HEK293T (cell line): ENCODE measurements at regions not wholly inside any gene's neighbourhood (a gene's known extent, or its start where the extent isn't known, plus 50 kb on each side); places are given as distances from the start of the nearest gene placed in this dataset.

Experiments
- CTCF ChIA-PET: fragments of 350-600 bp; formaldehyde crosslinking; extraction: SDS; loops from one replicate; lab custom pipeline; 2021; ENCODE audit warnings: antibody characterized with exemption, inconsistent platforms; lab: Yijun Ruan, JAX
- POLR2A ChIA-PET: fragments of 350-600 bp; formaldehyde crosslinking; extraction: SDS; loops from one replicate; lab custom pipeline; 2020; ENCODE audit warnings: antibody characterized with exemption, inconsistent platforms; lab: Yijun Ruan, JAX
- DNase-seq: peaks from one replicate; pipeline ENCODE4 v3.0.0; 2012; ENCODE audit warnings: mixed read lengths; ENCODE audit errors: extremely low spot score
- ARNT ChIP-seq: fragments of 450-650 bp; IDR thresholded peaks from 2 replicates; pipeline ENCODE4 v1.6.1; 2017; ENCODE audit warnings: mild to moderate bottlenecking
- BHLHE40 ChIP-seq: fragments of 450-650 bp; IDR thresholded peaks from 2 replicates; pipeline ENCODE4 v1.6.1; 2016; ENCODE audit warnings: mild to moderate bottlenecking, moderate library complexity, borderline replicate concordance
- CTBP1 ChIP-seq: fragments of 450-650 bp; IDR thresholded peaks from 2 replicates; pipeline ENCODE4 v1.6.1; 2016; ENCODE audit warnings: borderline replicate concordance
- ELF4 ChIP-seq: fragments of 450-650 bp; IDR thresholded peaks from 2 replicates; pipeline ENCODE4 v1.6.1; 2017; ENCODE audit warnings: antibody characterized with exemption
- FOXA1 ChIP-seq: fragments of 450-650 bp; IDR thresholded peaks from 2 replicates; pipeline ENCODE4 v1.6.1; 2016; ENCODE audit warnings: mild to moderate bottlenecking
- FOXK2 ChIP-seq: fragments of 450-650 bp; IDR thresholded peaks from 2 replicates; pipeline ENCODE4 v1.6.1; 2016; ENCODE audit warnings: mild to moderate bottlenecking
- FOXM1 ChIP-seq: fragments of 450-650 bp; IDR thresholded peaks from 2 replicates; pipeline ENCODE4 v1.6.1; 2017; ENCODE audit warnings: mild to moderate bottlenecking, borderline replicate concordance
- HDGF ChIP-seq: fragments of 450-650 bp; IDR thresholded peaks from 2 replicates; pipeline ENCODE4 v1.6.1; 2017; ENCODE audit warnings: antibody characterized with exemption, borderline replicate concordance
- L3MBTL2 ChIP-seq: fragments of 450-650 bp; conservative IDR thresholded peaks from 2 replicates; pipeline ENCODE4 v1.6.1; 2016; ENCODE audit warnings: mild to moderate bottlenecking
- LEF1 ChIP-seq: fragments of 450-650 bp; IDR thresholded peaks from 2 replicates; pipeline ENCODE4 v1.6.1; 2017; ENCODE audit warnings: mild to moderate bottlenecking, borderline replicate concordance
- NFRKB ChIP-seq: fragments of 450-650 bp; IDR thresholded peaks from 2 replicates; pipeline ENCODE4 v1.6.1; 2016; ENCODE audit warnings: mild to moderate bottlenecking, moderate library complexity
- PKNOX1 ChIP-seq: fragments of 450-650 bp; IDR thresholded peaks from 2 replicates; pipeline ENCODE4 v1.6.1; 2016
- SP1 ChIP-seq: fragments of 450-650 bp; IDR thresholded peaks from 2 replicates; pipeline ENCODE4 v1.6.1; 2017
- SUZ12 ChIP-seq: fragments of 450-650 bp; IDR thresholded peaks from 2 replicates; pipeline ENCODE4 v1.6.1; 2016; ENCODE audit warnings: mild to moderate bottlenecking
- TARDBP ChIP-seq: fragments of 450-650 bp; IDR thresholded peaks from 2 replicates; pipeline ENCODE4 v1.6.1; 2016
- ZNF384 ChIP-seq: fragments of 450-650 bp; IDR thresholded peaks from 2 replicates; pipeline ENCODE4 v1.6.1; 2016

- POLR2A ChIA-PET = no interaction called here
- no peak for DNase-seq
- no peak for TF ChIP-seq FOXK2
- no peak for TF ChIP-seq SP1
- TF ChIP-seq ARNT = no peak
- TF ChIP-seq NFRKB = no peak
- TF ChIP-seq HDGF = no peak
- no peak for TF ChIP-seq L3MBTL2
- TF ChIP-seq PKNOX1 = no peak
- TF ChIP-seq TARDBP = no peak
- TF ChIP-seq ZNF384 = no peak
- TF ChIP-seq FOXA1 = no peak
- TF ChIP-seq ELF4 = no peak
- no peak for TF ChIP-seq FOXM1
- no peak for TF ChIP-seq CTBP1
- no peak for TF ChIP-seq BHLHE40
- no peak for TF ChIP-seq LEF1
- TF ChIP-seq SUZ12 = no peak
- CTCF ChIA-PET = no interaction called here
Measured at GRCh38 chr2:82857967-82858366, 1601.1 kb downstream of the SUCLG1 start.

GRCh38 chr2:82853299-82853698 is 1605.8 kb downstream of the SUCLG1 start:
- TF ChIP-seq L3MBTL2 (no peak), HDGF (no peak), TARDBP (no peak), CTBP1 (no peak), ZNF384 (no peak), FOXM1 (no peak), NFRKB (no peak), LEF1 (no peak), ELF4 (no peak), SUZ12 (no peak), BHLHE40 (no peak), FOXK2 (no peak), ARNT (no peak), PKNOX1 (no peak), FOXA1 (no peak), SP1 (no peak)
- POLR2A ChIA-PET = no interaction called here
- DNase-seq = no peak
- CTCF ChIA-PET = interaction anchor here (1.1 kb wide), 1 partner anchor 12 kb away, joined by 5 read pairs; no protein-coding TSS in a partner anchor

- CTCF ChIA-PET = interaction anchor here (1.1 kb wide), 1 partner anchor 11 kb away, joined by 5 read pairs; no protein-coding TSS in a partner anchor
Measured at GRCh38 chr2:82852787-82853186, 1606.3 kb downstream of the SUCLG1 start.

GRCh38 chr2:82848285-82848684 is 1610.8 kb downstream of the SUCLG1 start:
- ChIA-PET CTCF (no interaction called here), POLR2A (no interaction called here)
- DNase-seq = no peak
- TF ChIP-seq FOXA1 (no peak), PKNOX1 (no peak), FOXK2 (no peak), ARNT (no peak), L3MBTL2 (no peak), FOXM1 (no peak), HDGF (no peak), SP1 (no peak), ZNF384 (no peak)

More at GRCh38 chr2:82852787-82853186, 1606.3 kb downstream of the SUCLG1 start:
- POLR2A ChIA-PET = no interaction called here
- no peak for DNase-seq
- TF ChIP-seq CTBP1 (no peak), PKNOX1 (no peak), HDGF (no peak), ARNT (no peak), TARDBP (no peak), FOXK2 (no peak), LEF1 (no peak), FOXM1 (no peak), FOXA1 (no peak), SP1 (no peak), BHLHE40 (no peak), SUZ12 (no peak), NFRKB (no peak), ZNF384 (no peak), ELF4 (no peak), L3MBTL2 (no peak)

- CTCF ChIA-PET = no interaction called here
- POLR2A ChIA-PET = no interaction called here
- TF ChIP-seq L3MBTL2 = no peak
- TF ChIP-seq LEF1 = no peak
- no peak for TF ChIP-seq FOXM1
- no peak for TF ChIP-seq FOXK2
- no peak for TF ChIP-seq ARNT
- TF ChIP-seq ELF4 = no peak
- no peak for TF ChIP-seq CTBP1
- TF ChIP-seq SUZ12 = no peak
- TF ChIP-seq SP1 = no peak
- no peak for TF ChIP-seq HDGF
- TF ChIP-seq NFRKB = no peak
- no peak for TF ChIP-seq ZNF384
- TF ChIP-seq FOXA1 = no peak
- TF ChIP-seq PKNOX1 = no peak
- TF ChIP-seq TARDBP = no peak
- TF ChIP-seq BHLHE40 = no peak
- DNase-seq = no peak
Measured at GRCh38 chr2:82839036-82839435, 1620.0 kb downstream of the SUCLG1 start.
